ENCODE measurements at regions not wholly inside any gene's neighbourhood (a gene's known extent, or its start where the extent isn't known, plus 50 kb on each side); places are given as distances from the start of the nearest gene placed in this dataset.

DNA sequence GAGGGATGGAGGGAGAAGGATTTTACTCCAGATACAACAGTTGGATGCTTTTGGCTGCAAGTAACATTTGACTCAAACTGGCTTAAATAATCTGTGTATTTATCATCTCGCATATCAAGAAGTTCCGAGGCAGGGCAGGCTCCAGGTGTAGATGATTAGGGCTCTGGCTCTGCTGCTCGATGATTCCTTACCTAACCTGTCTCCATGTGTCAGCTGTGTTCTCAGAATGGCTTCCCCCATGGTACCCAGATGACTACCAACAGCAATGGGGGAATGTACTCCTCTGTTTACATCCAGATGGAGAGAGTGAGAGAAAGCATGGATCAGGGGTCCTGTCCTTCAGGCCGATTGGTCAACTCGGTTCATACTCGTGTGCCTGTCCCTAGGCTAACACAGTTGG, 90.4 kb upstream of the AKT3 start:
- Histone ChIP-seq H3K4me1 (ENCODE audit: control insufficient read depth in 1 of 2, low read depth in 2 of 2) (no peaks in the 10 kb centered on the region), H3K27ac (no peak overlapping the region), H3K4me3 (no peak overlapping the region), H3K27me3 (replicated peaks; ENCODE audit: insufficient read depth) (no peaks in the 10 kb centered on the region), H3K9me3 (no peaks in the 10 kb centered on the region), H3K36me3 (no peaks in the 10 kb centered on the region)
- TF ChIP-seq, protein P1, sequence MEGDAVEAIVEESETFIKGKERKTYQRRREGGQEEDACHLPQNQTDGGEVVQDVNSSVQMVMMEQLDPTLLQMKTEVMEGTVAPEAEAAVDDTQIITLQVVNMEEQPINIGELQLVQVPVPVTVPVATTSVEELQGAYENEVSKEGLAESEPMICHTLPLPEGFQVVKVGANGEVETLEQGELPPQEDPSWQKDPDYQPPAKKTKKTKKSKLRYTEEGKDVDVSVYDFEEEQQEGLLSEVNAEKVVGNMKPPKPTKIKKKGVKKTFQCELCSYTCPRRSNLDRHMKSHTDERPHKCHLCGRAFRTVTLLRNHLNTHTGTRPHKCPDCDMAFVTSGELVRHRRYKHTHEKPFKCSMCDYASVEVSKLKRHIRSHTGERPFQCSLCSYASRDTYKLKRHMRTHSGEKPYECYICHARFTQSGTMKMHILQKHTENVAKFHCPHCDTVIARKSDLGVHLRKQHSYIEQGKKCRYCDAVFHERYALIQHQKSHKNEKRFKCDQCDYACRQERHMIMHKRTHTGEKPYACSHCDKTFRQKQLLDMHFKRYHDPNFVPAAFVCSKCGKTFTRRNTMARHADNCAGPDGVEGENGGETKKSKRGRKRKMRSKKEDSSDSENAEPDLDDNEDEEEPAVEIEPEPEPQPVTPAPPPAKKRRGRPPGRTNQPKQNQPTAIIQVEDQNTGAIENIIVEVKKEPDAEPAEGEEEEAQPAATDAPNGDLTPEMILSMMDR (IDR thresholded peaks at IDR 0.05), result no peak
- DNase-seq (ENCODE audit: low spot score) (no peak), ATAC-seq (ENCODE audit: insufficient number of reproducible peaks, low FRiP score, low read depth) (no peak)

DNA sequence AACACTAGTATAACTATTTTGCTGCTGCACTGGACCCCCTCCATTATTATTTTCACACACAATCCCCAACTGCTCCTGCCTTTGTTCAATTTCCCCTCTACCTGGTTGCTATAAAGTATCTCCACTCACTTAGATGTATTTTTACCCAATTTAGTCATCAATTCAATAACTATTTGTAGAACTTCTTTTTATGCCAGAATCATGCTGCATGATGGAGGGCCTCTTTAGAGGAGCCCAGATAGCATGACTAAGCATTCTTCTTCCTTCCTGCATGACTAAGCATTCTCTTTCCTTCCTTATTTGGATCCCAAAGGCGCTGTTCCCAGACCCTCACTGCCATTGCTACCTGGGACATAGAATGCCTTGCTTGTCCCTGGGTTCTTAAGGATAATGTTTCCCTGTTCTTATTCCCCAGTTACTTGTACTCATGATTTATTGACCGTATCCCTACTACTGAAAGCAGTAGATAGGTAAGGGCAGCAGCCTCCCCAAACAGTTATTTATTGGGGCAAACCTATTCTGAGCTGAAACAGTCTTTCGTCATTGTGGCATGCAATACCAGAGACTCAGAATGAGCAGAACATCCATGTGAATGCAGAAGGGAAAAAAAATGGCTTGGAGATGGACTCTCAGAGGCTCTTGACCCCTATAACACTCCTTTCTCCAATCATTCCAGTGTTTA, 89.3 kb upstream of the AKT3 start:
- no peak overlapping the region for H3K4me3 ChIP-seq
- ATAC-seq (ENCODE audit: insufficient number of reproducible peaks, low FRiP score, low read depth) (no peak), DNase-seq (ENCODE audit: low spot score) (no peak)
- no peaks in the 10 kb centered on the region for H3K4me1 ChIP-seq (ENCODE audit: control insufficient read depth in 1 of 2, low read depth in 2 of 2)
- no peak overlapping the region for H3K27ac ChIP-seq
- no peaks in the 10 kb centered on the region for H3K36me3 ChIP-seq
- TF ChIP-seq, protein P1 (IDR thresholded peaks at IDR 0.05), result no peak
- no peaks in the 10 kb centered on the region for H3K27me3 ChIP-seq (replicated peaks; ENCODE audit: insufficient read depth)
- H3K9me3 ChIP-seq, result peaks cover 3% of the 10 kb centered on the region

DNA sequence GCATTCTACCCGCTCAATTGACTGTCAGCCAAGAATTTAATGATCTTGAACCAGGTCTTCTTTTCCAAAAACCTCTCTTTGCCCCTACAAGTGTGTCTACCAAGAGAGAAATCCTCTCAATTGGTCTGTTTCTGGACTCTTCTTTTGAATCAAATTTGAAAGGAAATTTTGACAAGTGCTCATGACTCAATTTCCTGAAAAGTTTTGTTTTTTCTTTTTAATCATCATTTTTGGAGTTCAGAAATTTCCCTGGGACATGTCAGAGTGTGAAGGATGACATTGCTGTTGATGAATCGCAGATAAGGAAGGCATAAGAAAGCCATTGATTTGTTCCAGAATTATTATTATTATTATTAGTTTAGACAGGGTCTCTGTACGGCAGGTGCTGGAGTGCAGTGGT, 88.2 kb upstream of the AKT3 start:
- Histone ChIP-seq H3K27ac (no peak overlapping the region), H3K36me3 (no peaks in the 10 kb centered on the region), H3K27me3 (replicated peaks; ENCODE audit: insufficient read depth) (no peaks in the 10 kb centered on the region), H3K4me1 (ENCODE audit: control insufficient read depth in 1 of 2, low read depth in 2 of 2) (no peaks in the 10 kb centered on the region), H3K9me3 (peaks cover 3% of the 10 kb centered on the region), H3K4me3 (no peak overlapping the region)
- ATAC-seq (ENCODE audit: insufficient number of reproducible peaks, low FRiP score, low read depth), result no peak
- TF ChIP-seq, protein P1 (IDR thresholded peaks at IDR 0.05), result no peak
- DNase-seq (ENCODE audit: low spot score), result no peak

GRCh38 chr1:243933495-243933894, 83.5 kb upstream of the AKT3 start:
- TF ChIP-seq, protein P1 (IDR thresholded peaks at IDR 0.05), result no peak
- Histone ChIP-seq H3K27me3 (replicated peaks; ENCODE audit: insufficient read depth) (no peaks in the 10 kb centered on the region), H3K4me1 (ENCODE audit: control insufficient read depth in 1 of 2, low read depth in 2 of 2) (no peaks in the 10 kb centered on the region), H3K9me3 (peaks cover 3% of the 10 kb centered on the region), H3K4me3 (no peak overlapping the region), H3K27ac (no peak overlapping the region), H3K36me3 (no peaks in the 10 kb centered on the region)
- DNase-seq (ENCODE audit: low spot score), result no peak
- no peak for ATAC-seq (ENCODE audit: insufficient number of reproducible peaks, low FRiP score, low read depth)

GRCh38 chr1:243931957-243932356, 81.9 kb upstream of the AKT3 start:
- Histone ChIP-seq H3K36me3 (no peaks in the 10 kb centered on the region), H3K4me1 (ENCODE audit: control insufficient read depth in 1 of 2, low read depth in 2 of 2) (peaks cover 0 to 8% of the 10 kb centered on the region in 2 donors), H3K4me3 (no peak overlapping the region), H3K9me3 (peaks cover 3% of the 10 kb centered on the region), H3K27ac (no peak overlapping the region), H3K27me3 (replicated peaks; ENCODE audit: insufficient read depth) (no peaks in the 10 kb centered on the region)
- DNase-seq (ENCODE audit: low spot score) (no peak), ATAC-seq (ENCODE audit: insufficient number of reproducible peaks, low FRiP score, low read depth) (no peak)
- TF ChIP-seq, protein P1 (IDR thresholded peaks at IDR 0.05), result no peak

Data from thoracic aorta (tissue), 2 donors.